ENCODE measurements at regions not wholly inside any gene's neighbourhood (a gene's known extent, or its start where the extent isn't known, plus 50 kb on each side); places are given as distances from the start of the nearest gene placed in this dataset.
"Not testable (repeated sequence)": the region's sequence is repeated elsewhere in the genome, so short reads cannot be mapped to it uniquely, and the experiment has no call there.

- Histone ChIP-seq H3K27me3 (ENCODE audit: control insufficient read depth, insufficient read depth, low read length) (no peaks in the 10 kb centered on the region), H3K9me3 (replicated peaks; ENCODE audit: low read length) (no peaks in the 10 kb centered on the region), H3K36me3 (ENCODE audit: insufficient read depth, low read length) (no peaks in the 10 kb centered on the region), H3K4me3 (ENCODE audit: low read length) (no peak overlapping the region), H3K9ac (ENCODE audit: low read depth, low read length) (no peak overlapping the region), H3K4me1 (ENCODE audit: control insufficient read depth, insufficient read depth, low read length) (no peaks in the 10 kb centered on the region), H3K4me2 (ENCODE audit: low read length) (no peak overlapping the region)
Observed at GRCh38 chr10:129210876-129211275, 256.2 kb upstream of the MGMT start.

- Histone ChIP-seq H3K4me2 (ENCODE audit: low read length) (no peak overlapping the region), H3K4me1 (ENCODE audit: control insufficient read depth, insufficient read depth, low read length) (no peaks in the 10 kb centered on the region), H3K9me3 (replicated peaks; ENCODE audit: low read length) (no peaks in the 10 kb centered on the region), H3K27me3 (ENCODE audit: control insufficient read depth, insufficient read depth, low read length) (no peaks in the 10 kb centered on the region), H3K9ac (ENCODE audit: low read depth, low read length) (no peak overlapping the region), H3K4me3 (ENCODE audit: low read length) (no peak overlapping the region), H3K36me3 (ENCODE audit: insufficient read depth, low read length) (no peaks in the 10 kb centered on the region)
Observed at GRCh38 chr10:129213256-129213655, 253.8 kb upstream of the MGMT start.

- H3K9me3 ChIP-seq (replicated peaks; ENCODE audit: low read length); H3K4me1 ChIP-seq (ENCODE audit: control insufficient read depth, insufficient read depth, low read length); H3K36me3 ChIP-seq (ENCODE audit: insufficient read depth, low read length); H3K27me3 ChIP-seq (ENCODE audit: control insufficient read depth, insufficient read depth, low read length); H3K4me2 ChIP-seq (ENCODE audit: low read length); H3K4me3 ChIP-seq (ENCODE audit: low read length); H3K9ac ChIP-seq (ENCODE audit: low read depth, low read length): not testable (repeated sequence)
Observed at GRCh38 chr10:129213996-129214395, 253.0 kb upstream of the MGMT start.

- H3K9me3 ChIP-seq (replicated peaks; ENCODE audit: low read length): no peaks in the 10 kb centered on the region
- H3K9ac ChIP-seq (ENCODE audit: low read depth, low read length): no peak overlapping the region
- H3K27me3 ChIP-seq (ENCODE audit: control insufficient read depth, insufficient read depth, low read length): no peaks in the 10 kb centered on the region
- H3K36me3 ChIP-seq (ENCODE audit: insufficient read depth, low read length): no peaks in the 10 kb centered on the region
- no peak overlapping the region for H3K4me3 ChIP-seq (ENCODE audit: low read length)
- H3K4me1 ChIP-seq (ENCODE audit: control insufficient read depth, insufficient read depth, low read length): no peaks in the 10 kb centered on the region
- H3K4me2 ChIP-seq (ENCODE audit: low read length): no peak overlapping the region
Observed at GRCh38 chr10:129219364-129219763, 247.7 kb upstream of the MGMT start.

DNA sequence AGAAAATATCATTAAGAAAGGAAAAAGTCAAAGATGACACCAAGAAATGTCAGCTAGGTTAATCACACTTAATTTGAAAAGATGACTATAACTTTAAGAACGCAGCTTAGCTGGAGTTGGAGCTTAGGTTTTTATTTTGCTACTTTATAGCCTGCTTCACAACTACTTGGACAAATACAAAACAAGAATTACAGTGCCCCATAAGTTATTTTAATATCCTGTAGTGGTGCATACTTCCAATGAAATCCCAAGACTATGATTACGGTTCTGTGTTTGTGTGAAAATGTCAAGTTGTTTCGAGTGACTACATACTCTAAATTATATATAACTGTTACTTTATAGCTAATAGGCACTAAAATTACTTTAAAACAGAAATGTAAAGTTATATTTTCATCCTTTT, 244.6 kb upstream of the MGMT start:
- Histone ChIP-seq H3K9me3 (replicated peaks; ENCODE audit: low read length) (peaks cover 6% of the 10 kb centered on the region), H3K27me3 (ENCODE audit: control insufficient read depth, insufficient read depth, low read length) (no peaks in the 10 kb centered on the region), H3K4me3 (ENCODE audit: low read length) (no peak overlapping the region), H3K9ac (ENCODE audit: low read depth, low read length) (no peak overlapping the region), H3K36me3 (ENCODE audit: insufficient read depth, low read length) (no peaks in the 10 kb centered on the region), H3K4me2 (ENCODE audit: low read length) (no peak overlapping the region), H3K4me1 (ENCODE audit: control insufficient read depth, insufficient read depth, low read length) (no peaks in the 10 kb centered on the region)

GRCh38 chr10:129223363-129223762, 243.7 kb upstream of the MGMT start:
- Histone ChIP-seq H3K4me1 (ENCODE audit: control insufficient read depth, insufficient read depth, low read length) (no peaks in the 10 kb centered on the region), H3K4me3 (ENCODE audit: low read length) (no peak overlapping the region), H3K9ac (ENCODE audit: low read depth, low read length) (no peak overlapping the region), H3K27me3 (ENCODE audit: control insufficient read depth, insufficient read depth, low read length) (no peaks in the 10 kb centered on the region), H3K4me2 (ENCODE audit: low read length) (no peak overlapping the region), H3K9me3 (replicated peaks; ENCODE audit: low read length) (peaks cover 6% of the 10 kb centered on the region), H3K36me3 (ENCODE audit: insufficient read depth, low read length) (no peaks in the 10 kb centered on the region)

- H3K9me3 ChIP-seq (replicated peaks; ENCODE audit: low read length): peaks cover 6% of the 10 kb centered on the region
- no peak overlapping the region for H3K9ac ChIP-seq (ENCODE audit: low read depth, low read length)
- no peak overlapping the region for H3K4me3 ChIP-seq (ENCODE audit: low read length)
- H3K27me3 ChIP-seq (ENCODE audit: control insufficient read depth, insufficient read depth, low read length): no peaks in the 10 kb centered on the region
- no peaks in the 10 kb centered on the region for H3K4me1 ChIP-seq (ENCODE audit: control insufficient read depth, insufficient read depth, low read length)
- H3K4me2 ChIP-seq (ENCODE audit: low read length): no peak overlapping the region
- no peaks in the 10 kb centered on the region for H3K36me3 ChIP-seq (ENCODE audit: insufficient read depth, low read length)
Observed at GRCh38 chr10:129224065-129224464, 243.0 kb upstream of the MGMT start.

- no peak overlapping the region for H3K4me2 ChIP-seq (ENCODE audit: low read length)
- H3K9me3 ChIP-seq (replicated peaks; ENCODE audit: low read length): peaks cover 10% of the 10 kb centered on the region
- H3K36me3 ChIP-seq (ENCODE audit: insufficient read depth, low read length): no peaks in the 10 kb centered on the region
- H3K9ac ChIP-seq (ENCODE audit: low read depth, low read length): no peak overlapping the region
- no peaks in the 10 kb centered on the region for H3K27me3 ChIP-seq (ENCODE audit: control insufficient read depth, insufficient read depth, low read length)
- no peaks in the 10 kb centered on the region for H3K4me1 ChIP-seq (ENCODE audit: control insufficient read depth, insufficient read depth, low read length)
- no peak overlapping the region for H3K4me3 ChIP-seq (ENCODE audit: low read length)
Observed at GRCh38 chr10:129231821-129232220, 235.2 kb upstream of the MGMT start.

- Histone ChIP-seq H3K4me1 (ENCODE audit: control insufficient read depth, insufficient read depth, low read length) (no peaks in the 10 kb centered on the region), H3K4me2 (ENCODE audit: low read length) (no peak overlapping the region), H3K36me3 (ENCODE audit: insufficient read depth, low read length) (no peaks in the 10 kb centered on the region), H3K27me3 (ENCODE audit: control insufficient read depth, insufficient read depth, low read length) (no peaks in the 10 kb centered on the region), H3K4me3 (ENCODE audit: low read length) (no peak overlapping the region), H3K9ac (ENCODE audit: low read depth, low read length) (no peak overlapping the region), H3K9me3 (replicated peaks; ENCODE audit: low read length) (peaks cover 13% of the 10 kb centered on the region)
Observed at GRCh38 chr10:129233351-129234148, 233.5 kb upstream of the MGMT start.

DNA sequence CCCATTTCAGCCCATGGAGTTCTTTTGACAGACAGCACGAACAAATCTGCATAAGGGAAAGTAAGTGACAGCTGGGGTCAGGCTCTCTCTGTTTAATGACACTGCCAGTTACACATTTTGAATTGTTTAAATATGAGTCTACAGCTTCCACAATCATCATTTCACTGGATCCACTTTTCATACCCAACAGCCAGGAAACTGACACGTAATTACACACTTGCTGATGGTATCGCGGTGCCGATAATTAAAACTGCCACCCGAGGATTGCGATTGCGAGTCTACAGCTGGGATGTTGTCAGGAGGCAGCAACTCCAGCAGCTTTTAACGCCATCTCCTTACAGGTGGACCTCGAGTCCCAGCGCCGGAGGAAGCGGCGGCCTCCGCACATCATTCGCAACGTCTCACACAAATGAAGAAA, 230.8 kb upstream of the MGMT start:
- Histone ChIP-seq H3K27me3 (ENCODE audit: control insufficient read depth, insufficient read depth, low read length) (no peaks in the 10 kb centered on the region), H3K4me1 (ENCODE audit: control insufficient read depth, insufficient read depth, low read length) (no peaks in the 10 kb centered on the region), H3K4me2 (ENCODE audit: low read length) (no peak overlapping the region), H3K9me3 (replicated peaks; ENCODE audit: low read length) (peaks cover 7% of the 10 kb centered on the region), H3K4me3 (ENCODE audit: low read length) (no peak overlapping the region), H3K36me3 (ENCODE audit: insufficient read depth, low read length) (no peaks in the 10 kb centered on the region), H3K9ac (ENCODE audit: low read depth, low read length) (no peak overlapping the region)

GRCh38 chr10:129241461-129241860, 225.6 kb upstream of the MGMT start:
- Histone ChIP-seq H3K27me3 (ENCODE audit: control insufficient read depth, insufficient read depth, low read length) (no peaks in the 10 kb centered on the region), H3K36me3 (ENCODE audit: insufficient read depth, low read length) (no peaks in the 10 kb centered on the region), H3K4me3 (ENCODE audit: low read length) (no peak overlapping the region)

GRCh38 chr10:129244298-129244697, 222.7 kb upstream of the MGMT start:
- no peak overlapping the region for H3K4me3 ChIP-seq (ENCODE audit: low read length)
- H3K4me2 ChIP-seq (ENCODE audit: low read length): no peak overlapping the region
- H3K9ac ChIP-seq (ENCODE audit: low read depth, low read length): no peak overlapping the region

More at GRCh38 chr10:129241461-129241860, 225.6 kb upstream of the MGMT start:
- Histone ChIP-seq H3K4me2 (ENCODE audit: low read length) (no peak overlapping the region), H3K9me3 (replicated peaks; ENCODE audit: low read length) (peaks cover 10% of the 10 kb centered on the region), H3K9ac (ENCODE audit: low read depth, low read length) (no peak overlapping the region), H3K4me1 (ENCODE audit: control insufficient read depth, insufficient read depth, low read length) (no peaks in the 10 kb centered on the region)

More at GRCh38 chr10:129244298-129244697, 222.7 kb upstream of the MGMT start:
- Histone ChIP-seq H3K27me3 (ENCODE audit: control insufficient read depth, insufficient read depth, low read length) (no peaks in the 10 kb centered on the region), H3K36me3 (ENCODE audit: insufficient read depth, low read length) (no peaks in the 10 kb centered on the region), H3K9me3 (replicated peaks; ENCODE audit: low read length) (peaks cover 7% of the 10 kb centered on the region), H3K4me1 (ENCODE audit: control insufficient read depth, insufficient read depth, low read length) (no peaks in the 10 kb centered on the region)
